Activated T-cell treated with anti-CD3 and anti-CD28 coated beads for 48 hours (primary cell): ENCODE measurements at regions not wholly inside any gene's neighbourhood (a gene's known extent, or its start where the extent isn't known, plus 50 kb on each side); places are given as distances from the start of the nearest gene placed in this dataset.
"Not testable (repeated sequence)": the region's sequence is repeated elsewhere in the genome, so short reads cannot be mapped to it uniquely, and the experiment has no call there.

Source experiments
- DNase-seq: peaks from one replicate; pipeline ENCODE4 v3.0.0-alpha.2; 2020; ENCODE audit warnings: low read depth

DNA sequence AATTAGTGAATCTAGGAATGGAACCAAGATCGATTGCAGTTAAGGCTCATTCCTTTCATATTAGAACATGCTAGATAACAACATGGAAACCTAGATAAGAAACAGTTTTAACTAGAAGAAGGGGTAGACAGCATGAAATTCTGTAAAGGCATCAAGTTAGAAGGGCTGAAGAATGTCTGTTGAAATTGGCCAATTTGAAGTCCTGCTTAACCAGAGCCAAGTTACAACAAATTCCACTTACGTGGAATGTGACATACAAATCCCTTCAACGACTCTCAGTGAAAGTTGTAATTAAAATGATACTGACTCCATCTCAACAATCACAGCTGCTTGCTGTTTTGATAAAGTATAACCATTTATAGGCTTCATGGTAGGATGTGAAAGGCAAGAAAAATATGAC, 1065.7 kb downstream of the DNAJB9 start:
- no peak for DNase-seq

DNA sequence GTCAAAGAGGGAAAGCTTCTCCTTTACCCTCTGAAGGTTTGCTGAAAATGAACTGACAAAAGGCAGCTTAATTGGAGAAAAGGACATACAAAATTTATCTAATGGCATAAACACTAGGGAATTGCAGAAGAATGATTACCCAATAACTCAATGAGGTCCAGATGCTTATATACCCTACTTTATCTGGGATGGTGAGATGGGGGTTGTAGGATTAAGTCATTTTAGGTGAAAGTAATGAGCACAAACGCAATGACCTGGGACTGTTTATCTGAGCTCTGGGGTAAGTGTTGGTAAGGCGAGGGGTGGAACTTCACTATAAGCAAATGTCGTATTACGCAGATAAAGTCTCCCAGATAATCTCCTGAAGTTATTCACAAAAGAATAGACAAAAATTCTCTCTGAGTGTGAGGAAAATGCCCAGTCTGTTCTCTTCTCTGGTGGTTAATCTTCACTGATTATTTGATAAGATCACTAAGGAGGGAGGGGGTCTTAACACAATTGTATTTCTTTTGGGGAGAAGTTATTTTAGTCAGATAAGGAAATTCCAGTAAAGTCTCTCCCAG, 1067.8 kb downstream of the DNAJB9 start:
- DNase-seq, result no peak

DNA sequence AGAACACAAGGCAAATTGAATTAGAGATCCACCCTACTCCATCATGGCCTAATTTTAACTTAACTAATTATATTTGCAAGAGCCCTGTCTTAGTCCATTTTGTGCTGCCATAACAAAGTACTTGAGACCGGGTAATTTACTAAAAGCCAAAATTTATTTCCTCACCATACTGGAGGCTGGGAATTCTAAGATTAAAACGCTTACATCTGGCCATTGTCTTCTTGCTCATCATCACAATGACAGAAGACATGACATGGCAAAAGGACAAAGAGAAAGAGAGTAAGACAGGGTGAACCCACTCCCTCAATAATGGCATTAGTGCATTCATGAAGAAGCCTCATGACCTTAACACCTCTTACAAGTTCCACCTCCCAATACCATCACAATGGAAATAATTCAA, 1068.6 kb downstream of the DNAJB9 start:
- DNase-seq, result no peak

DNA sequence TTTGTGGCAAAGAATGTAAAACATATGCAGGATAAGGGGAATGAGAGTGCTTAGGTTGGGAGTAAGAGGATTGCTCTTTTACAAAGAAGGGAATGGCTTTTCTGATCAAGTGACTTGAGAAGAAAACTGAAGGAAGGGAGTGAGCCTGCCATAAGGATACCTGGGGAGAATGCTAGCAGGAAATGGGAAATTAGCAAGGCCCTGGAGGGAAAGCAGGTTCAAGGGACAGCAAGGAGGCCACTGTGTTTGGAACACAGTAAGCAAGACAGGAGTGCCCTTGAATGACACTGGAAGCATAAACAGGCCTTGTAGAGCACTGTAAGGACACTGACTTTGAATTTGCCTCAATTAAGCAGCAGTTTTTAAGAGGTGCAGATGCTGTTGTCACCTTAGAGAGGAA, 1069.9 kb downstream of the DNAJB9 start:
- DNase-seq, result no peak

GRCh38 chr7:109641445-109641844, 1071.8 kb downstream of the DNAJB9 start:
- no peak for DNase-seq

DNA sequence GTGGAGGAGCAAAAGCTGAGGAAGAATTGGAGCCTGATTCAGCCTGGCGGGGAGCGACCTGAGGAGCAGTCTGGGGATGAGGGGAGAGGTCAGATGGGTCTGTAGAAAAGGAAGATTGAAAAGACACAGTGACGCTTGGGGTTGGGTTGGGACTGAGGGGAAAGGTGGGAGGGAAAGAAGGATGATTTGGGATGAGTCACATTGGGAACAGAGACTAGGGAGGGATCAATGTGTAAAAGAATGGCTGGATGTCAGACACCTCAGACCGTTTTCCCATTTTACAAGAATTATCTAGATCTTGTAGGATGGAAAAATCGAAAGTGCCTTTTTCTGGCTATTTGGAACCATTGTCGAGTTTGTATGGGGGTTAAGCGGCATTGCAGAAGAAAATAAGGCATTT, 1076.5 kb downstream of the DNAJB9 start:
- no peak for DNase-seq

DNA sequence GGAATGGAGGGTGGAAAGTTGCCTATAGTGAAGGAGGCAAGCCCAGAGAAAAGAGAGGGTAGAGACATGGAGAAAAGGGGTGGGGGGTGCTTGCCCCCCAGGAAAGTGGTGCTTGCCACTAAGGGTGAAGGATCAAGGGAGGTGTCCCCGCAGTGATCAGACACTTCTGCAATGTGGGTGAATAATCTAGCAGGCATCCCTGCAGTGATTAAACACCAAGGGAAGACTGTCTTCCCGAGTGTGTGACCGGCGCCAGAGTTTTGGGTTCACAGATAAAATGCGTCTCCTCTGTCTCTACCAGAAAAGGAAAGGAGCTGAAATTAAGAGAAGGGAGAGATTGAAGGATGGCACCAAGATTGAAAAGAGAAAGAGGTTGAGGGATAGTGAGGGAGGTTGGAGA, 1076.9 kb downstream of the DNAJB9 start:
- not testable (repeated sequence) for DNase-seq

GRCh38 chr7:109647263-109647662, 1077.6 kb downstream of the DNAJB9 start:
- DNase-seq, result not testable (repeated sequence)

GRCh38 chr7:109659261-109659660, 1089.6 kb downstream of the DNAJB9 start:
- DNase-seq, result no peak

DNA sequence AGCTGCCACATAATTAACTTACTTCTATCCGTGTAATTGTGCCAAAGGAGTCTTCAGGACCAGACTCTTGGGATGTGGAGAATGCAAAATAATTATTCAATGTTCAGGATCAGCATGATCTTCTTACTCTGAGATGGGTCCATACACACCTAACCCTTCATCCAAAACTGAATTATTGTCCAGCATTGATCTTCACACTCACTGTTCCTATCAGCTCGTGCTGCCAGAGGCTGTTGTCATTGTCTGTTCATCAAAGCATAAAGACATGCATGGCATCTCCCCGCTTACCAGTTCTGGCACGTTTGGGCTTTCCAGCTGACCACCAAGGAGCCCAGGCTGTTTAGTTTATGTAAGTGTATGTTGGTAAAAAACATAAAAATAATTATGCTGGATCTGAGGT, 1090.7 kb downstream of the DNAJB9 start:
- DNase-seq, result no peak

DNA sequence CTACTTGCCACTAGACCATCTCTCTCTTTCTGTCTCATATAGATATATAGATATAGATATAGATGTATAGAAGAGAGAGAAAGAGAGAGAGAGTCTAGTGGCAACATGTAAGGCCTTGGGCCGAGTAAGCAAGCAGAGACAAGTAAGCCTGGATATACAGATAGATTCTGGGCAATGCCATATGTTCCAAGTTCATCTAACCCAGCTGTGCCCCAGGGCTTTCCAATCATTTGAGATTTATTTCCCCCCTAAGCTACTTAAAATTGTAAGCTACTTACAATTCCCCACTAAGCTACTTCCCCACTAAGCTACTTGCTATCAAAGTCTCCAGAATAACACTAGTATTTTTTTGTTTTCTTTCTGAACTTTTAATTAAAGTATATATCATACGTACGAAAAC, 1094.1 kb downstream of the DNAJB9 start:
- no peak for DNase-seq

DNA sequence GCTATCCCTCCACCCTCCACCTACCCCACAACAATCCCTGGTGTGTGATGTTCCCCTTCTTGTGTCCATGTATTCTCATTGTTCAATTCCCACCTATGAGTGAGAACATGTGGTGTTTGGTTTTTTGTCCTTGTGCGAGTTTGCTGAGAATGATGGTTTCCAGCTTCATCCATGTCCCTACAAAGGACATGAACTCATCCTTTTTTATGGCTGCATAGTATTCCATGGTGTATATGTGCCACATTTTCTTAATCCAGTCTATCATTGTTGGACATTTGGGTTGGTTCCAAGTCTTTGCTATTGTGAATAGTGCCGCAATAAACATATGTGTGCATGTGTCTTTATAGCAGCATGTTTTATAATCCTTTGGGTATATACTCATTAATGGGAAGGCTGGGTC, 1117.6 kb downstream of the DNAJB9 start:
- not testable (repeated sequence) for DNase-seq

DNA sequence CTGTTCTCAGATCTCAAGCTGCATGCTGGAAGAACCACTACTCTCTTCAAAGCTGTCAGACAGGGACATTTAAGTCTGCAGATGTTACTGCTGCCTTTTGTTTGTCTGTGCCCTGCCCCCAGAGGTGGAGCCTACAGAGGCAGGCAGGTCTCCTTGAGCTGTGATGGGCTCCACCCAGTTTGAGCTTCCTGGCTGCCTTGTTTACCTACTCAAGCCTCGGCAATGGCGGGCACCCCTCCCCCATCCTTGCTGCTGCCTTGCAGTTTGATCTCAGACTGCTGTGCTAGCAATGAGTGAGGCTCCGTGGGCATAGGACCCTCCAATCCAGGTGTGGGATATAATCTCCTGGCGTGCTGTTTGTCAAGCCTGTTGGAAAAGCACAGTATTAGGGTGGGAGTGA, 1122.9 kb downstream of the DNAJB9 start:
- DNase-seq, result not testable (repeated sequence)

DNA sequence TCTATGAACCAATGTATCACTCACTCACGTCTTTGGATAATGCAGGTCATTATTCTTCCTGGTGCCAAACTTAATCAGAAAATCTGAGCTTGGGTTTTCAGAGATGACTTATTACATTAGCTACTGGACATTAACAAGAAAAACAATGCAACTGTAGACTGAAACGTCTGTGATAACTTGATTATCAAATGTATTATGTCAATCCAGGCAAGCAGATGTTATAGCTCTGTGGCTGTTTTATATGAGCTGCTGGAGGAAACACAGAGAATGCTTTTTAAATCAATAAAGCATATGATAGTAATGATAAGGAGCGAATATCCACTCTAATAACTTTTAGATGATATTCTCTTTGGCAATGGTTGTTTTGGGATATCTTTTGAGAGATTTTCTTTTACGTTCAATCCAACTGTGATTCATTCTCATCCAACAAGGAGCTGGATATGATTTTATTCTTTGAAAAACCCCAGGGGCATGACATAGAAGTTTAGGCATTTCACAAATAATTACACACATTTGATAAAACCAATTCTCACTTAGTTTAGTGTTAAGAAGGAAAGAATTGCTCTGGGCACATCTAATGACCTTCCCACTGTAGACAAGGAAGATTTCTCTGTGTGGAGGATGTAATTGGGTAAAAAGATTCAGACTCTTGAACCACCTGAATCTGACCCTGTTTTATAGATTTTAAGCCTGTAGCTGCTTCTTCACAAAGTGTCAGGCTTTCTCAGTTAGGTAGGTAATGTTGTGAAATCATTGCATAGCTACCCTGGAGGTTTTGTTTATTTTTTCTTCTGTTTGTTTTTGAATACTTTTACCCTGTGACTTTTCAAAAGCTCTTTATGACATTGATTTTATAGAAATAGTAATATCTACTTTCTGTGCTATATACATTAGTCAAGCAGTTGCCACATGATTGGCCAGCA, 1124.7 kb downstream of the DNAJB9 start:
- no peak for DNase-seq

DNA sequence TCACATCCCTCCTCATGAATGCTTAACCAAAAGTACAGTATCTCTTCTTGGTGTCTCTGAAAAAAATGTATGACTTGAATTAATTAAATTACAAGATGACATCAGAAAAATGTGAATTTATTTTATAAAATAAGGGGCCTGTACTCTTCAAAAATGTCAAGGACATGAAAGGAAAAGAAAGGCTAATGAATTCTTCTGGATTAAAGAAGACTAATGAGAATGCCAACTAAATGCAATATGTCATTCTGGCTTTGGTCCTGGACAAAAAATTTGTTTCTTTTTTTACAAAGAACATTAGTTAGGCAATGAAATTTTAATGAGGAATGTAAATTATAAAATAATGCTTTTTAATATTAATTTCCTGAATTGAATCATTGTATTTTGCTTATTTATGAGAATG, 1125.7 kb downstream of the DNAJB9 start:
- DNase-seq, result no peak

GRCh38 chr7:109696723-109697122, 1127.0 kb downstream of the DNAJB9 start:
- DNase-seq, result no peak

DNA sequence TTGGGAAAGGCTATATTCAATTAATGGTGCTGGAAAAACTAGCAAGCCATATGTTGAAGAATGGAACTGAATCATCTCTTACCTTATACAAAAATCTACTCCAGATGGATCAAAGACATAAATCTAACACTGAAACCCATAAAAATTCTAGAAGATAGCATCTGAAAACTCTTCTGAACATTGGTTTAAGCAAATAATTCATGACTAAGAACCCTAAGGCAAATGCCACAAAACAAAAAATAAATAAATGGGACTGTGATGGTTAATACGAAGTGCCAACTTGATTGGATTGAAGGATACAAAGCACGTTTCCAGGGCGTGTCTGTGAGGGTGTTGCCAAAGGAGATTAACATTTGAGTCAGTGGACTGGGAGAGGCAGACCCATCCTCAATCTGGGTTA, 1130.0 kb downstream of the DNAJB9 start:
- no peak for DNase-seq

DNA sequence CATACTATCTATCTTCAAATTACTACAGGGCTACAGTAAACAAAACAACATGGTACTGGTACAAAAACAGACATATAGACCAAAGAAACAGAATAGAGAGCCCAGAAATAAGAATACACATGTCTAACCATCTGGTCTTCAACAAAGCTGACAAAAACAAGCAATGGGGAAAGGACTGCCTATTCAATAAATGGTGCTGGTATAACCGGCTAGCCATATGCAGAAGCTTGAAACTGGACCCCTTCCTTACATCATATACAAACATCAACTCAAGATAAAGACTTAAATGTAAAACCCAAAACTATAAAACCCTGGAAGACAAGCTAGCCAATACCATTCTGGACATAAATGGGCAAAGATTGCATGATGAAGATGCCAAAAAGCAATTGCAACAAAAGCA, 1143.7 kb downstream of the DNAJB9 start:
- no peak for DNase-seq

- DNase-seq, result not testable (repeated sequence)
Measured at GRCh38 chr7:109719359-109719758, 1149.7 kb downstream of the DNAJB9 start.

GRCh38 chr7:109734601-109735000, 1164.9 kb downstream of the DNAJB9 start:
- DNase-seq, result no peak

DNA sequence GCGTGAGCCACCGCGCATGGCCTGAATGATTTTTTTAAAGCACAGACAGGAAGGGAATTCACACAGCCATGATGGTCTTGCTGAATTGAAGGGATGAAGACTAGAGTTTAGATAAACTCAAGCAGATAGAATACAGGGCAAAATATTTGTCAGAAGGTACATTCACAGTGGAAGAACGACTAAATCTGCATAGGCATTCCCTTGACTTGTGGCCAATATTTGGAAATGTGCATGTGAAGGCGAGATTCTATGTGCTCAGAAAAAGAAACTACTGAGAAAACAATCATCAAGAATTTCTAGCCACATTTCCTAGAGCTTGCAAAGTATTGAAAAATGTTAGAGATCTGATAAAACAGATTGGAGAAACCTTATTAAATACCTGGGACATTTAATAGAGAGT, 1166.2 kb downstream of the DNAJB9 start:
- no peak for DNase-seq

DNA sequence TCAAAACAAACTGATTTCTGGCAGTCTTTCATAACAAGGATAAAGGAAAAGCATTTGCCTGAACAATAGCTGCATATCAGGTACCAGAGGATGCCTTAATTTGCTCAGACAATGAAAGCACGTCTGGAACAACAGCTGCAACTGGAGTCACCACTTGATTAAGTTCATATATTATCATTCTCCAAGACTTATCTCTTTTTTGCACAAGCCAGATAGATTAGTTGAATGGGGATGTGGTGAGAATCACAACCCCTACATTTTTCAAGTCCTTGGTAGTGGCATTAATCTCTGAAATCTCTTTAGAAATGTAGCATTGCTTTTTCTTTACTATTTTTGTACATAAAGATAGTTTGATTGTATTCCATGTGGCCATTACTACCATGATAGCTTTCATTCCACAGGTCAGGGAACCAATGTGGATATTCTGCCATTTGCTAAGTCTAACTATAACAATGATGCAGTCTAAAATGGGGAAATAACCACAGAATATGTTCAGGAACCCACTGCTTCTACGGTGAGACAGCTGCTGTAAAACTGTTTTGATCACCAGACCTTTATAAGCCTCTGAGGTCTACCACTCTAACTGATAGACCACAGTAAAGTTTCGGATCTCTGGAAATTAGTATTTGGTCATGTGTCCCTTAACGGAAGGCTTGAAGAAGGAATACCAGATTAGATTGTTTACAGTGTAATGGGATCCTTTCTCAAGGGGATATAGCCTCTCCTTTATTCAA, 1176.2 kb downstream of the DNAJB9 start:
- no peak for DNase-seq

- no peak for DNase-seq
Measured at GRCh38 chr7:109751241-109751640, 1181.6 kb downstream of the DNAJB9 start.
